Kidney (tissue), 13 donors: ENCODE measurements at regions not wholly inside any gene's neighbourhood (a gene's known extent, or its start where the extent isn't known, plus 50 kb on each side); places are given as distances from the start of the nearest gene placed in this dataset.

Experiments used
- DNase-seq, 5 donors: peaks; one replicate each; pipeline ENCODE4 v3.0.0-alpha.2; 2013 to 2020
- FAIRE-seq: peaks from 2 replicates; lab custom pipeline; 2012; peaks lifted over from hg19 to GRCh38; lab: Jason Lieb, UNC
- H3K27ac ChIP-seq, 2 donors: one replicate each; pipeline ENCODE4 v1.7.0; 2013; ENCODE audit warnings: low read depth in 2 of 2, low read length in 2 of 2, inconsistent platforms in 1 of 2
- H3K27me3 ChIP-seq: one replicate; pipeline ENCODE4 v1.7.1; 2013; ENCODE audit warnings: low read length, inconsistent platforms; ENCODE audit not compliant: control insufficient read depth, insufficient read depth
- H3K36me3 ChIP-seq, 3 donors: one replicate each; pipeline versions ENCODE4 v1.7.0 to v1.7.1; 2013; ENCODE audit warnings: low read length in 3 of 3, control low read depth in 1 of 3, inconsistent platforms in 1 of 3; ENCODE audit not compliant: insufficient read depth in 3 of 3, control insufficient read depth in 2 of 3
- H3K4me1 ChIP-seq, 3 donors: one replicate each; pipeline versions ENCODE4 v1.7.0 to v1.7.1; 2013; ENCODE audit warnings: low read length in 3 of 3, inconsistent platforms in 1 of 3, low read depth in 1 of 3; ENCODE audit not compliant: control insufficient read depth in 2 of 3, insufficient read depth in 2 of 3
- H3K4me3 ChIP-seq, 3 donors: one replicate each; pipeline versions ENCODE4 v1.7.0 to v1.8.1; 2013; ENCODE audit warnings: low read length in 3 of 3, control low read depth in 1 of 3, inconsistent platforms in 1 of 3
- H3K9ac ChIP-seq, 3 donors: one replicate each; pipeline versions ENCODE4 v1.7.0 to v1.7.1; 2013; ENCODE audit warnings: low read length in 3 of 3, control low read depth in 1 of 3, inconsistent platforms in 1 of 3
- H3K9me3 ChIP-seq, 3 donors: one replicate each; pipeline versions ENCODE4 v1.7.0 to v1.7.1; 2013; ENCODE audit warnings: low read length in 3 of 3, control low read depth in 1 of 3, inconsistent platforms in 1 of 3; ENCODE audit not compliant: control insufficient read depth in 2 of 3, insufficient read depth in 1 of 3
- CTCF ChIP-seq: IDR thresholded peaks from 3 replicates; pipeline ENCODE4 v1.5.1; 2012; ENCODE audit warnings: mild to moderate bottlenecking, moderate library complexity, borderline replicate concordance; ENCODE audit not compliant: insufficient read depth; ENCODE audit errors: extremely low read depth
- intact Hi-C: fragments of 100-400 bp; cut with DNase I; formaldehyde crosslinking; loops from one replicate; pipeline ENCODE4 v1.11.1; 2022
- donor health status: control.
- donor health status: control.
- donor health status: control.
- donor health status: control.
- donor health status: control.
- donor health status: DM: yes; HTN: yes; CAD: no.
- donor health status: Normal renal cell carcinoma (clear cell type).

DNA sequence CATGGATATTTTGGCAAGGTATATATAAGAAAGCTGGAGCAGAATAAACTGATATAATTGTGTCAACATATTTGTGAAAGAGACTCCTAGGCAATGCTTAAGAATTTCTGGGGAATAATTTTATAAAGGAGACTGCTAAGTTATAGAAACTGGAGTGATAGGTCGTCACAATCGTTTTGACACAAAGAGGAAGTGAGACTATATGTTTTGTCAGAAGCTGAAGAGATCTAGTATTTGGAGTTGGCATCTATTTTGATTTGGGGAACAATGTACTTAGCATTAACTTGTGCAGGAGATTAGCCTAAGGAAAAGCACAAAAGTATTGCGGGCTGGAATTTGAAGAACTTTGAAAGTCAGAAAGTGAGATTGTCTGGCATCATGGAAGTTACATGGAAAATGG is 582.5 kb downstream of the TAF11L14 start:
- intact Hi-C loops: no loop called here
- H3K9ac ChIP-seq: no peak overlapping the region
- H3K36me3 ChIP-seq: no peaks in the 10 kb centered on the region
- no peak overlapping the region for H3K27ac ChIP-seq
- H3K4me3 ChIP-seq: no peak overlapping the region
- no peak for DNase-seq
- FAIRE-seq: no peak
- TF ChIP-seq CTCF: no peak
- no peaks in the 10 kb centered on the region for H3K27me3 ChIP-seq
- H3K9me3 ChIP-seq: no peaks in the 10 kb centered on the region
- H3K4me1 ChIP-seq: no peaks in the 10 kb centered on the region

GRCh38 chr5:18219241-18219640 is 585.0 kb downstream of the TAF11L14 start:
- DNase-seq (no peak), FAIRE-seq (no peak)
- intact Hi-C loops: no loop called here
- no peak for TF ChIP-seq CTCF
- no peak overlapping the region for H3K4me3 ChIP-seq
- no peaks in the 10 kb centered on the region for H3K36me3 ChIP-seq
- no peaks in the 10 kb centered on the region for H3K27me3 ChIP-seq
- H3K9ac ChIP-seq: no peak overlapping the region
- H3K27ac ChIP-seq: no peak overlapping the region
- no peaks in the 10 kb centered on the region for H3K9me3 ChIP-seq
- H3K4me1 ChIP-seq: no peaks in the 10 kb centered on the region

DNA sequence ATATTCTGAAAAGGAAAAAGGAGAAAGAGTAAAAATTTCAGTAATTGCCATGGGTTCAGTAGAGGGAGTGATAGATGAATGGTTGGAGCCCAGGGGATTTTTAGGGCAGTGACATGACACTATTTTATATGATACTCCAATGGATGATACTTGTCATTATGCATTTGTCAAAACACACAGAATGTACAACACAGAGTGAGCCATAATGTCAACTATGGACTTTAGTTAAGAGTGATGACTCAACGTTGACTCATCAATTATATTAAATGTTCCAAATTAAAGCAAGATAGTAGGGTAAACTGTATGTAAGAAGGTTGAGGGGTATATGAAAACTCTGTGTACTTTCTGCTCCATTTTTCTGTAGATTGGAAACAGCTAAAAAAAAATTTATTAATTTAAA is 586.4 kb downstream of the TAF11L14 start:
- Histone ChIP-seq H3K9ac (no peak overlapping the region), H3K27ac (no peak overlapping the region), H3K9me3 (no peaks in the 10 kb centered on the region), H3K36me3 (no peaks in the 10 kb centered on the region), H3K27me3 (no peaks in the 10 kb centered on the region), H3K4me3 (no peak overlapping the region), H3K4me1 (no peaks in the 10 kb centered on the region)
- no peak for TF ChIP-seq CTCF
- DNase-seq (no peak), FAIRE-seq (no peak)
- intact Hi-C loops: no loop called here

- no peak overlapping the region for H3K27ac ChIP-seq
- intact Hi-C loops: no loop called here
- no peaks in the 10 kb centered on the region for H3K4me1 ChIP-seq
- no peaks in the 10 kb centered on the region for H3K27me3 ChIP-seq
- H3K9me3 ChIP-seq: peaks cover 0 to 2% (median 0%) of the 10 kb centered on the region in 3 donors
- H3K36me3 ChIP-seq: no peaks in the 10 kb centered on the region
- no peak for DNase-seq
- no peak overlapping the region for H3K9ac ChIP-seq
- FAIRE-seq: no peak
- H3K4me3 ChIP-seq: no peak overlapping the region
- TF ChIP-seq CTCF: no peak
These were observed 602.1 kb downstream of the TAF11L14 start for GRCh38 chr5:18236386-18236785.
